Glomerular visceral epithelial cell (primary cell): ENCODE measurements at regions not wholly inside any gene's neighbourhood (a gene's known extent, or its start where the extent isn't known, plus 50 kb on each side); places are given as distances from the start of the nearest gene placed in this dataset.
"Not testable (repeated sequence)": the region's sequence is repeated elsewhere in the genome, so short reads cannot be mapped to it uniquely, and the experiment has no call there.

Source experiments
- DNase-seq: peaks from one replicate; pipeline ENCODE4 v3.0.0-alpha.2; 2016; ENCODE audit errors: extremely low spot score

- no peak for DNase-seq
These were observed 577.3 kb upstream of the NUDT12 start for GRCh38 chr5:104139840-104140239.

GRCh38 chr5:104130320-104130719, 567.7 kb upstream of the NUDT12 start:
- DNase-seq = no peak

- DNase-seq = no peak
These were observed 565.8 kb upstream of the NUDT12 start for GRCh38 chr5:104128348-104128747.

- DNase-seq = no peak
These were observed 564.4 kb upstream of the NUDT12 start for GRCh38 chr5:104126980-104127379.

GRCh38 chr5:104119529-104119928, 556.9 kb upstream of the NUDT12 start:
- no peak for DNase-seq

GRCh38 chr5:104111632-104112031, 549.0 kb upstream of the NUDT12 start:
- no peak for DNase-seq

- DNase-seq = no peak
These were observed 533.9 kb upstream of the NUDT12 start for GRCh38 chr5:104096451-104096850.

GRCh38 chr5:104095527-104095926, 532.9 kb upstream of the NUDT12 start:
- no peak for DNase-seq

- DNase-seq = no peak
These were observed 526.5 kb upstream of the NUDT12 start for GRCh38 chr5:104088876-104089778.

- no peak for DNase-seq
These were observed 522.3 kb upstream of the NUDT12 start for GRCh38 chr5:104084896-104085295.

GRCh38 chr5:104082754-104083153, 520.2 kb upstream of the NUDT12 start:
- no peak for DNase-seq

GRCh38 chr5:104081232-104081631, 518.6 kb upstream of the NUDT12 start:
- no peak for DNase-seq

GRCh38 chr5:104080646-104081175, 518.1 kb upstream of the NUDT12 start:
- no peak for DNase-seq

GRCh38 chr5:104079861-104080645, 517.5 kb upstream of the NUDT12 start:
- not testable (repeated sequence) for DNase-seq

- DNase-seq = no peak
These were observed 509.3 kb upstream of the NUDT12 start for GRCh38 chr5:104071887-104072286.

- DNase-seq = no peak
These were observed 500.2 kb upstream of the NUDT12 start for GRCh38 chr5:104062621-104063377.

GRCh38 chr5:104061707-104062106, 499.1 kb upstream of the NUDT12 start:
- no peak for DNase-seq

GRCh38 chr5:104053353-104053649, 490.7 kb upstream of the NUDT12 start:
- no peak for DNase-seq

GRCh38 chr5:104052558-104053352, 490.2 kb upstream of the NUDT12 start:
- no peak for DNase-seq

GRCh38 chr5:104050436-104050835, 487.8 kb upstream of the NUDT12 start:
- no peak for DNase-seq

GRCh38 chr5:104049752-104050151, 487.2 kb upstream of the NUDT12 start:
- no peak for DNase-seq
